ENCODE measurements at regions not wholly inside any gene's neighbourhood (a gene's known extent, or its start where the extent isn't known, plus 50 kb on each side); places are given as distances from the start of the nearest gene placed in this dataset.

DNA sequence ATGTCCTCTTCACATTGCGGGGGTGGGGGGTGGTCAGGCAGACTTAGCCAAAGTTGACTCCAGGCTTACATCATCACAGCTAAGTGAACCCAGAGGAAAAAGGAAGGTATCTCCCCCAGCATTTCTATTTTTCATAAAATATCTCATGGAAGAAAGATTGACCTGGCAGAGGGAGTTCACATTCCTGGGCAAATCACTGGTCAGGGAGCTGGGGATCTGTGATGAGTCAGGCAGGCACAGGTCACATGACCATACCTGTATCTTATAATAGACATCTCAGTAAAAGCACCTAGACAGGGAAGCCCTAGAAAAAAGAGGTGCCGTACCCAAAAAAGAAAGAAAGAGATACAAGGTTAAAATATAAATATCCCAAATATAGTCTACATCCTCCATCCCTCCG is 57.3 kb upstream of the WWC1 start:
- no peak for TF ChIP-seq CTCF (IDR thresholded peaks at IDR 0.05; ENCODE audit: low read depth, low read length, missing input control)
- TF ChIP-seq RAD21 (IDR thresholded peaks at IDR 0.05), result no peak
- TF ChIP-seq TAF1 (conservative IDR thresholded peaks at IDR 0.05), result no peak
- TF ChIP-seq GABPA (IDR thresholded peaks at IDR 0.05 in 1 of 2, conservative IDR thresholded peaks at IDR 0.05 in 1 of 2), result no peak
- TF ChIP-seq, protein P1, sequence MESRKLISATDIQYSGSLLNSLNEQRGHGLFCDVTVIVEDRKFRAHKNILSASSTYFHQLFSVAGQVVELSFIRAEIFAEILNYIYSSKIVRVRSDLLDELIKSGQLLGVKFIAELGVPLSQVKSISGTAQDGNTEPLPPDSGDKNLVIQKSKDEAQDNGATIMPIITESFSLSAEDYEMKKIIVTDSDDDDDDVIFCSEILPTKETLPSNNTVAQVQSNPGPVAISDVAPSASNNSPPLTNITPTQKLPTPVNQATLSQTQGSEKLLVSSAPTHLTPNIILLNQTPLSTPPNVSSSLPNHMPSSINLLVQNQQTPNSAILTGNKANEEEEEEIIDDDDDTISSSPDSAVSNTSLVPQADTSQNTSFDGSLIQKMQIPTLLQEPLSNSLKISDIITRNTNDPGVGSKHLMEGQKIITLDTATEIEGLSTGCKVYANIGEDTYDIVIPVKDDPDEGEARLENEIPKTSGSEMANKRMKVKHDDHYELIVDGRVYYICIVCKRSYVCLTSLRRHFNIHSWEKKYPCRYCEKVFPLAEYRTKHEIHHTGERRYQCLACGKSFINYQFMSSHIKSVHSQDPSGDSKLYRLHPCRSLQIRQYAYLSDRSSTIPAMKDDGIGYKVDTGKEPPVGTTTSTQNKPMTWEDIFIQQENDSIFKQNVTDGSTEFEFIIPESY (IDR thresholded peaks at IDR 0.05), result no peak
- TF ChIP-seq ATF3 (IDR thresholded peaks at IDR 0.05), result no peak

All from liver (tissue), 3 donors.